ENCODE measurements at regions not wholly inside any gene's neighbourhood (a gene's known extent, or its start where the extent isn't known, plus 50 kb on each side); places are given as distances from the start of the nearest gene placed in this dataset.
A peak's percentile ranks its signal among the peaks of the same experiment; 100 is the strongest.

DNA sequence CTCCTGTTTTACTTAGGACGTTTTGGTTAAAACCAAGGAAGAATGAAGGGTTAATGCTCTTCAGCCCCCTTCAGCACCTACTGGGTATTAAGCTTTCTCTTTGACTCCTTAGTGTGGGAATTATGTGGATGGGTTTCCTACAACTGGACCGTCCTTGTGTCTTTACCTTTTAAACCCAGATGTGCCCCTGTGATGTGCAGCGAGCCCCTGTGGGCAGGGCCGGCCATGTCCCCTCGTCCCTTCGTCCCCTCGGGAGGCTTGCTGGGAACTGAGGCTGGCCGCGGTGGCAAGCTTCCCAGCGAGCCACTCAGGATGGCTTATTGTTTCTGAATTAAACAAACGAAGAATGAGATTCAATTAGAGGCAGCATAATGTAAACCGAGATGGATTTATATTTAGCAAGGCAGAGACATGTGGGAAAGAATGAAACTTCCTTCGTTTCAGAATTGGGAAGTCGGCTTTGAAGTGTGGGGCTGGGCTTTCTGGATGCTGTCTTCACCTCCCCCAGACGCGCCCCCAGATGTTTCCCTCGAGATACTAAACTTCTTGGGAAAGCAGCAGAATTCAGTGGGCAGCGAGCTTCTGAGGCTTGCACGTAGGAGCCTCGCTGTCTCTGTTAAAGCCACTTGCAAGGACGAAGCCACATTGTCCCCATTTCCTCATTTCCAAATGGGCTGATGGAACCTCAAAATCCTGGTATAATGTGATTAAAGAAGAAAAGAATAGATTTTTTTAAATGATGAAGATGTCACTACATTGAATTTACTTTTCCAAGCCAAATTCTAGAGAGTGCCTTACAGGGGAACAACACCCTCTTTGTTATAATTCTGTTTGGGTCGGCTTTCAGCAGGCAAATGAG, 146.0 kb downstream of the VAPA start:
- no peak for DNase-seq

DNA sequence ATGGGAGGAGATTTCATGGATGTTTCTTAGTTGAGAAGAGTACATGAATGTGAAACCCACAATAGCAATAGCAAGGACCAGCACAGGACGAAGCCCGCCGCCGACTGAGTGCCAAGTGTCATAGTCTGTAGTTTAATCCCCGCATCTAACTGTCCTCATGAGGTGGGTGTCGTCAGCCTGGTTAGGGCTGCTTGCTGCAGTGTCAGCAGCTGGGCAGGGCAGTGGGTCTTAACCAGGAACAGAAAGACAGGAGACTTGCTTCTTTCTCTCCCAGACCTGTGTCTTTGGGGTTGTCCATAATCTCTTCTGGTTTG, 146.6 kb downstream of the VAPA start:
- DNase-seq: no peak

DNA sequence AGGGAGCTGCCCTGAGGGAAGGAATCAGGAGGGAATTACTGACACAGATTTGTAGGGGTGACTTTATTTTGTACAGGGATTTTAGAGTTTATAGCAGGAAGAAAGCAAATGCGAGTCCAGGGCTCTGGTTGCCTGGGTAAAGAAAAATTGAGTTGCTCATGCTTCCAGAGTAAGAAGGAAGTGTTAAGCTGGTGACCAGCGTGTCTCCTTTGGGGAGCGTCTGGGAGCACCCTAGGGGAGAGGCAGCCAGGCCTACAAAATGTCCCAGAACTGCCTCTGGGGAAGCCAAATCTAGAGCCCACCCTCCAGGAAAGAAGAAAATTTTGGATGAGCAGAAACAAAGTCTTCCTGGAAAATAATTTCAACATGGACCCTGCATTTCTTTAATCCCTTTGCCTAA, 147.0 kb downstream of the VAPA start:
- no peak for DNase-seq

- no peak for DNase-seq
Observed at GRCh38 chr18:10061566-10062140, 147.8 kb downstream of the VAPA start.

- DNase-seq: no peak
Observed at GRCh38 chr18:10062302-10063300, 148.8 kb downstream of the VAPA start.

DNA sequence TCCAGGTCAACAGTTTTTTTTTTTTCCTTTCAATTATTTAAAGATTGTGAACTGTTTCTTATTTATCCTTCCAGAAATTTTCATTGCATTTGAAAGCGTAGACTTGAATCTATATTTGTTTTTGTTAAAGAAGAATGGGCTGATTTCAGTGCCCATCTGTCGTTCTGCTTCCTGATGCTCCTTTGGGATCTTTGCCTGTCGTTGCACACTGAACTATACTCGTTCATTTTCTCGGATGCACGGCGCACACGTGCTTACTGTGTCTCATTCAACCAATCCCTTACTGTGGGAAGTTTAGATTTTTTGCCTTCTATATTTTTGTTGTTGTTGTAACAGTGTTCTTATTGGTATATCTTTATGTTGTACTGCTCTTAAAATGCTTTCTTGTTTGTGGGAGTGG, 149.7 kb downstream of the VAPA start:
- peak in 1 of 2 experiments; percentile 63 for DNase-seq

DNA sequence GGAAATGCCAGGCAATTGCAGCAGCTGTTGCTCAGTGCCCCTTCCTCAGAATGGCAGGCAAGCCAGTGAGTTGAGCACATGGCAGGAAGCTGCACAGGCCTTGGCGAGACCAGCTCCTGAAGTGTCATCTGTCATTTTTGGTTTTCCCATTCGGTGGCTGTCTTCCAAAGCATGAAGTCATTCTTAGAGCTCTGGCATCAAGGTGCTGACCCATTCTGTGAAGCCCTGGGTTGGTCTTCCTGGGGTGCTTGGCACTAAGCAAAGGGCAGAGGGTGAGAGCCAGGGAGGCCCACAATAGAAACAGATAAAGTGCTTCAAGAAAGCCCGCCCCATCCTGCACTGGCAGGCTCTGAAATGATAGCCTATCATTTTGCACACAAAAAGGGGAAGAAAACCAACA, 150.5 kb downstream of the VAPA start:
- peak; percentile 57 to 81 for DNase-seq

DNA sequence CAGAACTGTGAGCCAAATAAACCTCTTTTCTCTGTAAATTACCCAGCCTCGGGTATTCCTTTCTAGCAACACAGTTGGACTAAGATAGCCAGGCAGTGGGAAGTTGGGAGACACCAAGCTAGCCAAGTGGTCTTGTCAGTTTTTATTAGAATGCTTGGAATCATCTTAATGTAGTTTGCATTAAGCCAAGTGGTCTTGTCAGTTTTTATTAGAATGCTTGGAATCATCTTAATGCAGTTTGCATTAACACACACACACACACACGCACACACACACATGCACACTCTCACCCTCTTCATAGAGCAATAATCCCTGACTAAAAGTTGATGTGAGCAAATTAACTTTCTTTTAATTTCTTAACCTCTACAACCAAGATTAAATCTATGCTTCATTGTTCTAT, 151.5 kb downstream of the VAPA start:
- DNase-seq: no peak

- DNase-seq: no peak
Observed at GRCh38 chr18:10067670-10068659, 154.1 kb downstream of the VAPA start.

DNA sequence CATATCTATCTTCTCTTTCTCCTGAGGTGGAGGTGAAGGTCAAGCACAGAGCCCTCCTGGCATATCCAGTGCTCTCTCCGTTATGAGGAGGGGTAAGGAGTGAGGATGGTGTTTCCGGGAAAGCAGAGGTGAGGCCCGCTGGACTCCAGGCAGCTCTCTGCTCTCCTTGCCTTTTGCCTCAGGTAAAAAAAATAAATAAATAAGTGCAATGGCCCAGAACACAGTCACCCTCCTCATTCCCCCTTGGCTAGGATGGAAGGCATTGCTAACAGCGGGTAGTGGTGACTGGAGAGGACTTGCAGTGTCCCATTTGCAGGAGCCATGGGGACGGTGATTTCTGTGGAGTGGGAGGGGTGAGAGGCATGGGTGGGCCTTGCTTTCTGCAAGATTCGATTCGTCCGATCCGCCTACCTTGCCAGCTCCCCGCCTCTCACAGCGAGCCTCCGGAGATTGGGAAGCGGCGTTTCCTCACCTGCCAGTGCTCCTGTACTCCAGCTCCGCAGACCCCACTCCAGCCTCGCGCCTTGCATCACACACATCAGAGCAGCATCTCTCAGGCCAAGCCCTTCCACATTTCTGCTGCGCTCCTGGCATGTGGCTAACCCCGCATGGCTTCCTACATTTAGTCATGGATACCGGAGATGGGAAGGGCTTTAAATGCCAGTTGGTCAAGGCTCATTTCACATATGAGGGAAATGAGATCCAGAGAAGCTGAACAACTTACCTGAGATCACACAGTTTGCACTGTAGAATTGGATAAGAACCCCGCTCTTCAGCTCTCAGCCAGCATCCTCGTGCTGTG, 155.2 kb downstream of the VAPA start:
- DNase-seq: no peak

GRCh38 chr18:10070561-10071000, 156.8 kb downstream of the VAPA start:
- no peak for DNase-seq

GRCh38 chr18:10072671-10073175, 158.9 kb downstream of the VAPA start:
- no peak for DNase-seq

GRCh38 chr18:10074110-10074509, 160.3 kb downstream of the VAPA start:
- no peak for DNase-seq

- DNase-seq: no peak
Observed at GRCh38 chr18:10074728-10075127, 160.9 kb downstream of the VAPA start.

DNA sequence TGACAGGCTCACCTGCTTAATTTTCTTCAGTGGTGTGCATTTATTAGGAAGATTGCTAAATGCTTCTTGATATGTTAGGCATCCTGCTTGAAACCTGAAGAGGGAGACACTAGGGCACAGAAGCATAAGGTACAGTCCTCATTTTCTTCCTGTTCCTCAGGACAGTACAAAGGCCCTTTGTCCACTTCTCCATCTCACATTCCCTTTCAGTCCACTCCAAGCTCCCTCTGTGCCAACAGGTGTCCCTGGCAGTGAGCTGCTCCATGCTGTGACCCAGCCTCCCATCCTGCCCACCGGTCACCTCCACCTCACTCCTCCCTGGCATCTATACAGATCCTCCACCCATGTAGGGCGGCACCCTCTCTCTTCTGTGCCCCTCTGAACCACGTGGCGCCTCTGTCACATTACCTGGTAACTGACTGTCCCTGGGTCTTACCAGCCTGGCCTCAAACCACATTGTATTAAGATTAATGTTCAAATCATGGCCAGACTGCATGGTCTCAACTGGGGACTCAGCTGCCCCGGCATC, 162.8 kb downstream of the VAPA start:
- DNase-seq: no peak

GRCh38 chr18:10077986-10078385, 164.2 kb downstream of the VAPA start:
- peak in 1 of 2 experiments; percentile 43 for DNase-seq

DNA sequence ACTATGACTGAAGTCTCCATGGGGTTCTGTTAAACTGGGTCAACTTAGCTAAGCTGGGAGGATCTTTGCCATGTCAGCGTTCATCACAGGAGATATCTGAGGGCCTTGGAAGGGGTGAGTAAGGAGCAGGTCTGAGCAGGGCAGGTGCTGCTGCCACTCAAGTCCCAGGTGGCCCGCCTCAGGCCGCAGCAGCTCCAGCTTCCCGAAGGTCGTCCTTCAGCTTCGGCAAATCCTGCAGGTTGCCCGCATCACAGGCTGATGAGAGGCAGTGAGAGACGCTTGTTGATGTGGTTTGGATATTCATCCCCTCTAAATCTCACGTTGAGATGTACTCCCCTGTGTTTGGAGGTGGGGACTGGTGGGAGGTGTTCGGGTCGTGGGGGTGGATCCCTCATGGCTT, 166.6 kb downstream of the VAPA start:
- no peak for DNase-seq

DNA sequence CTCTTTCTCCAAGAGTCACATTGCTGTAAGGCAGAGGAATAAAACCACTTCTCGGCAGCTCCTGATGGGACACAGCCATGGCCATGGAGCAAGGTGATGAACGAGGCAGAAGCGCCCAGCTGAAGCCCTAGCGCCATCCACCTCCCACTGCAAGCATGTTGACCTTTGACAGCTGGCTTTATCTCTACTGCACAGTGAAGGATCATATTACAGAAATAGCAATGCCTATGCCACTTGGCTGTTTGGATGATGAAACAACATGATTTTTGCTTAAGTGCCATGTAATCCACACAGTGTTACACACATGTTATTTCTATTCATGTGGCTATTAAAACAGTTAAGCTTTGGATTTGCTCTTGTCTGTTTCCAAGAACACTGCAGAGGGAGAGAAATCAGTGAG, 167.7 kb downstream of the VAPA start:
- DNase-seq: no peak

GRCh38 chr18:10085416-10085815, 171.6 kb downstream of the VAPA start:
- no peak for DNase-seq

DNA sequence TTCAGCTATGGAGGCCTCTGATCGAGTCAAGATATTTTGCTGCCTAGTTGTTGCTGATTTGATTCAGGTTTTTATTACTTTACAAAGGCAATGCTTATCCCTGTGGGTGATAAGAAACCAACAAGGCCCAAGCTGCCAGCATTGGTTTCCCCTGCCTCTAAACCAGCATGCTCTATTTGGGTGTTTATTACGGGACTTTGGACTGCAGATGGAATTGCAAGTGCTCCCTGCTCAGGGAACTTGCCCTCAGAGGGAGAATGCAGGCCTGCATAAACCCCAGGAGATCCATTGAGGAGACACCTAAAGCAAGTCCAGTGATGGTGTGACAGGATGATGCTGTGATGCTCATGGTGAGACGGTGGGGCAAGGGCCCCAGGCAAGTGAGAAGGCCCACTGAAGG, 172.1 kb downstream of the VAPA start:
- DNase-seq: no peak
